ENCODE measurements at regions not wholly inside any gene's neighbourhood (a gene's known extent, or its start where the extent isn't known, plus 50 kb on each side); places are given as distances from the start of the nearest gene placed in this dataset.

GRCh38 chr10:111599943-111600342, 523.1 kb downstream of the ADRA2A start:
- DNase-seq (ENCODE audit: low read depth in 1 of 2, low spot score in 1 of 2) (no peak), ATAC-seq (no peak), FAIRE-seq (no peak)
- TF ChIP-seq HEYL (CRISPR knock-in tag; IDR thresholded peaks at IDR 0.05), result no peak
- TF ChIP-seq POLR2AphosphoS2 (conservative IDR thresholded peaks at IDR 0.05; ENCODE audit: low read length), result no peak
- TF ChIP-seq NPAS2 (CRISPR knock-in tag; IDR thresholded peaks at IDR 0.05; ENCODE audit: borderline replicate concordance), result no peak
- no peak for TF ChIP-seq NR3C1 (IDR thresholded peaks at IDR 0.05)
- TF ChIP-seq HES2 (IDR thresholded peaks at IDR 0.05), result no peak
- TF ChIP-seq ZNF302 (CRISPR knock-in tag; IDR thresholded peaks at IDR 0.05), result no peak
- no peak for TF ChIP-seq CHD2 (IDR thresholded peaks at IDR 0.05; ENCODE audit: low read length, partially characterized antibody)
- no peak for TF ChIP-seq MYC (IDR thresholded peaks at IDR 0.05; ENCODE audit: borderline replicate concordance, low read length)
- POLR2A ChIA-PET, result no interaction called here
- H3K4me3 ChIP-seq, result no peak overlapping the region
- no peaks in the 10 kb centered on the region for H3K9me3 ChIP-seq
- CTCF ChIA-PET, result interaction anchor here (1.7 kb wide), 1 partner anchor 796 kb away, joined by 3 read pairs; no protein-coding TSS in a partner anchor
- H3K4me1 ChIP-seq, result no peaks in the 10 kb centered on the region
- no peak overlapping the region for H3K4me2 ChIP-seq
- H3K27ac ChIP-seq, result no peak overlapping the region
- WGBS (ENCODE audit: missing lambda C conversion rate), result 0% methylated on average over 2 of the region's 2 CpGs

GRCh38 chr10:111600772-111601171, 523.9 kb downstream of the ADRA2A start:
- ATAC-seq (no peak), FAIRE-seq (no peak), DNase-seq (ENCODE audit: low read depth in 1 of 2, low spot score in 1 of 2) (no peak)
- H3K4me2 ChIP-seq, result no peak overlapping the region
- CTCF ChIA-PET, result interaction anchor here (1.7 kb wide), 1 partner anchor 797 kb away, joined by 3 read pairs; no protein-coding TSS in a partner anchor
- no peaks in the 10 kb centered on the region for H3K9me3 ChIP-seq
- no peaks in the 10 kb centered on the region for H3K4me1 ChIP-seq
- POLR2A ChIA-PET, result no interaction called here
- 21% methylated on average over 3 of the region's 3 CpGs for WGBS (ENCODE audit: missing lambda C conversion rate)
- H3K27ac ChIP-seq, result no peak overlapping the region
- H3K4me3 ChIP-seq, result no peak overlapping the region
- TF ChIP-seq CHD2 (IDR thresholded peaks at IDR 0.05; ENCODE audit: low read length, partially characterized antibody) (no peak), NR3C1 (IDR thresholded peaks at IDR 0.05) (no peak), POLR2A (IDR thresholded peaks at IDR 0.05; ENCODE audit: low read length) (no peak), FOSL2 (IDR thresholded peaks at IDR 0.05) (no peak), FOSL2 (CRISPR knock-in tag; IDR thresholded peaks at IDR 0.05) (no peak), EP300 (IDR thresholded peaks at IDR 0.05) (no peak), ESRRA (IDR thresholded peaks at IDR 0.05; ENCODE audit: borderline replicate concordance, low read length) (no peak)

GRCh38 chr10:111612273-111612672, 535.4 kb downstream of the ADRA2A start:
- no peak for ATAC-seq
- TF ChIP-seq SMC3 (IDR thresholded peaks at IDR 0.05) (no peak), PBX3 (IDR thresholded peaks at IDR 0.05) (no peak), KDM5A (IDR thresholded peaks at IDR 0.05) (no peak), FOXS1 (CRISPR knock-in tag; IDR thresholded peaks at IDR 0.05) (no peak), ESRRA (IDR thresholded peaks at IDR 0.05; ENCODE audit: borderline replicate concordance, low read length) (no peak), MAZ (IDR thresholded peaks at IDR 0.05; ENCODE audit: borderline replicate concordance, low read depth, low read length) (no peak), ZNF302 (CRISPR knock-in tag; IDR thresholded peaks at IDR 0.05) (no peak), RNF2 (IDR thresholded peaks at IDR 0.05; ENCODE audit: borderline replicate concordance, low read depth) (no peak), HMGXB4 (CRISPR knock-in tag; IDR thresholded peaks at IDR 0.05; ENCODE audit: borderline replicate concordance) (no peak), CEBPB (IDR thresholded peaks at IDR 0.05) (no peak), BCL3 (IDR thresholded peaks at IDR 0.05) (no peak), HDAC2 (IDR thresholded peaks at IDR 0.05) (no peak), RFX5 (IDR thresholded peaks at IDR 0.05) (no peak), RCOR1 (IDR thresholded peaks at IDR 0.05; ENCODE audit: low read depth, low read length) (no peak), HES2 (IDR thresholded peaks at IDR 0.05) (no peak), POLR2A (IDR thresholded peaks at IDR 0.05; ENCODE audit: low read length) (no peak), MYC (IDR thresholded peaks at IDR 0.05; ENCODE audit: borderline replicate concordance, low read length) (no peak), ZFP36 (IDR thresholded peaks at IDR 0.05; ENCODE audit: borderline replicate concordance, partially characterized antibody) (no peak)
- 0% methylated on average over 1 of the region's 1 CpG for WGBS (ENCODE audit: missing lambda C conversion rate)

More at GRCh38 chr10:111612273-111612672, 535.4 kb downstream of the ADRA2A start:
- ChIA-PET CTCF (interaction anchor here (1.3 kb wide), 1 partner anchor 13 kb away, joined by 3 read pairs; no protein-coding TSS in a partner anchor), POLR2A (no interaction called here)
- no peak overlapping the region for H3K27ac ChIP-seq
- H3K9me3 ChIP-seq, result peaks cover 3% of the 10 kb centered on the region; the same call in 1 of the 3 replicates
- FAIRE-seq (no peak), DNase-seq (ENCODE audit: low read depth in 1 of 2, low spot score in 1 of 2) (no peak)
- no peak overlapping the region for H3K4me2 ChIP-seq
- H3K4me1 ChIP-seq, result no peaks in the 10 kb centered on the region
- H3K4me3 ChIP-seq, result no peak overlapping the region
